Activated CD8-positive, alpha-beta memory T cell treated with anti-CD3 and anti-CD28 coated beads, Interleukin-2, amount 10 ng/mL, durations not matched to agents 7 days and 5 days (primary cell): ENCODE measurements at regions not wholly inside any gene's neighbourhood (a gene's known extent, or its start where the extent isn't known, plus 50 kb on each side); places are given as distances from the start of the nearest gene placed in this dataset.

ENCODE experiments used
- ATAC-seq: fragments of 150-1000 bp; cut with Tn5 transposase; one replicate; pipeline ENCODE4 v1.10.0; 2021; ENCODE audit warnings: moderate library complexity
- CTCF ChIA-PET: fragments of 350-600 bp; sonication (Branson Sonifier 250); formaldehyde crosslinking; loops from one replicate; lab custom pipeline; 2021; ENCODE audit warnings: antibody characterized with exemption; lab: Charles Lee
- DNase-seq: peaks from one replicate; pipeline ENCODE4 v3.0.0-alpha.2; 2020
- H3K27ac Mint-ChIP-seq: one replicate; pipeline ENCODE4 v1.8.0; 2021; ENCODE audit warnings: mild to moderate bottlenecking, mixed read lengths
- H3K27me3 Mint-ChIP-seq: one replicate; pipeline ENCODE4 v1.8.0; 2021; ENCODE audit warnings: mixed read lengths
- H3K36me3 Mint-ChIP-seq: one replicate; pipeline ENCODE4 v1.8.0; 2021; ENCODE audit warnings: mild to moderate bottlenecking, mixed read lengths
- H3K4me1 Mint-ChIP-seq: one replicate; pipeline ENCODE4 v1.8.0; 2021; ENCODE audit warnings: mixed read lengths
- H3K4me3 Mint-ChIP-seq: one replicate; pipeline ENCODE4 v1.8.0; 2021; ENCODE audit warnings: mild to moderate bottlenecking, moderate library complexity, mixed read lengths
- H3K9me3 Mint-ChIP-seq: one replicate; pipeline ENCODE4 v1.8.0; 2022; ENCODE audit warnings: low read depth, mixed read lengths

DNA sequence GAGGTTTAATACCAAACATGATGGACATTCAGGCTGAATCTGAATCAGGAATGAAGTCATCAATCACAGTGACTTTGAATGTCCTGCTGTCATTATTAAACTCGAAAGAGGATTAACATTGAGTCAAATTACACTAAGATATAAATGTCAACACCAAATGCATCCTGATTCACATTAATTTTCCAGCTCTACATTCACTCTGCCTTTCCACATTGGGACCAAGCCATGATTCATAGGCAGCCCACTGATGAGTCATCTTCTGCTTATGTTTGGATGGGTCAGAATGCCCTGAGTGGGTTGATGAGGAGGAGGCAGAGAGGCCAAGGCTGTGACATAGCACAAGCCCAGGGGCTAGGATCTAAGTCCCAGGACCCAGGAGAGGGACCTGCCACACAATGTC, 247.6 kb upstream of the RPS6KA3 start:
- peaks cover 5% of the 10 kb centered on the region for H3K9me3 Mint-ChIP-seq
- ATAC-seq (no peak), DNase-seq (no peak)
- H3K4me1 Mint-ChIP-seq, result peaks cover 36% of the 10 kb centered on the region
- no peak overlapping the region for H3K4me3 Mint-ChIP-seq
- H3K27ac Mint-ChIP-seq, result peak overlapping the region; percentile 96
- CTCF ChIA-PET, result no interaction called here
- peaks cover 15% of the 10 kb centered on the region for H3K27me3 Mint-ChIP-seq
- H3K36me3 Mint-ChIP-seq, result peaks cover 32% of the 10 kb centered on the region

DNA sequence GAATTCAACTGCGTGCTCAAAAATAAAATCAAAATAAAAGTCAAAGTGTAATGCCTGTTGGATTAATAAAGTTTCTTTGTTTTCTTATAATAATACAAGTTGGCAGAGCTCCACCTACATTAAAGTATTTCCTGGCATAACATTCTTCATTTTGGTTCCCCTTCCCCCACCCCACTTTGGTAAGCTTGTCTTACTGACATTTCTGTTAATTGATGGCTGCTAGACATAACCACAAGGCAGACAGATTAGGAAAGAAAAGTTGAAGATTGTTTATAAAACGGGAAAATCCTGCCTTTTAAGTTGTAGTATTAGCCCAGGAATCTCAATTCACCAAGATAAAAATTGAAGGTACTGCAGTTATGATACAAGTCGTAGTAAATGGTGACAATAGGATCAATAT, 246.5 kb upstream of the RPS6KA3 start:
- ATAC-seq, result no peak
- no peak for DNase-seq
- Mint-ChIP-seq H3K9me3 (peaks cover 5% of the 10 kb centered on the region), H3K27me3 (peaks cover 12% of the 10 kb centered on the region), H3K4me1 (peaks cover 30% of the 10 kb centered on the region), H3K4me3 (no peak overlapping the region), H3K27ac (no peak overlapping the region), H3K36me3 (peaks cover 28% of the 10 kb centered on the region)
- CTCF ChIA-PET, result no interaction called here

DNA sequence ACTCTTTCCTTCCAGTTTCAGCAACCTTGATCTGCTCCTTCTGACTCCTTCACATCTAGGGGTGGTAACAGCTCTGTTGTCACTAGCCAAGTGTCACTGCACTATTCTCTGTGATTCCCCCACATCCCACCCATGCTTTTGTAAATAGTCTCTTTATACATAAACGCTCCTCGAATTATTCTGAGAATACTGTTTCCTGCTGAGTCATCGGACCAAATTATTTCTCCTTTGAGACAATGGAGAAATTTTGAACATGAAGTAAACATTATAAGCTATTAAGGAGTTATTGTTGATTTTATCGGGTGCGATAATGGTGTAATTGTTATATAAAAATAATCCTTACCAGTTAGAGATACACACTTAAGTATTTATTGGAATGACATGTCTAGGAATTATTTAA, 245.1 kb upstream of the RPS6KA3 start:
- DNase-seq, result no peak
- Mint-ChIP-seq H3K4me3 (no peak overlapping the region), H3K36me3 (peaks cover 22% of the 10 kb centered on the region), H3K4me1 (peaks cover 27% of the 10 kb centered on the region), H3K27me3 (peaks cover 20% of the 10 kb centered on the region), H3K27ac (no peak overlapping the region), H3K9me3 (peaks cover 5% of the 10 kb centered on the region)
- no peak for ATAC-seq
- CTCF ChIA-PET, result interaction anchor here (0.8 kb wide), 1 partner anchor 9 kb away, joined by 4 read pairs; no protein-coding TSS in a partner anchor

DNA sequence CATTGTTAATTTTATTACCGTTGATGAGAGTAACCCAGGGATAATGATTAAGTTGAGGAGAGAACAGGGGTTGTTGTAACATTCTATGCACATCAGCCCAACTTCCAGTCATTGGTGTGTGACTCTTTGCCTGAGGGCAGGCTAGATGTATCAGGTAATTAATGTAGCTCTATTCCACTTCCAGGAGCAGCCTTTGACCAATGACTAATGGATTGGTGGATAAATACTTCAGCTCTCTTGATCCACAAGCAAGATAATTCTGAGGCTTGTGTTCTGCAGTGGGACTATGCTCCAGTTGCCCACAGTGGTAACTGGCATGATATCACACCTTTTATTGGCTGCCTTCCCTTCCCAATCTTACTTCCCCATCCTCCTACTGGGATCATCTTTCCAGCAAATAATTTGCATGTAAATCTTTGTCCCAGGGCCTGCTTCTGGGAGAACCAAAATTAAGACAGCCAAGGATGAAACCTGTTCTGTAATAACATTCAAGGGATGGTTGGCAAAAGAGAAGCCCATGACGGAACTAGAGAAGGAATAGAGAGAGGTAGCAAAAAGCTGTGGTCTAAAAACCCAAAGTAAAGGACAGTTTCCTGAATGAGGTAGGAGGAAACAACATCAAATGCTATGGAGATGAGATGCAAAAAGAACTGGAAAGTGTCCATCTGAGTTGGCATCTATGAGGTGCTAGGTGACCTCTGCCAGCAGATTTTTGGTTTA, 241.4 kb upstream of the RPS6KA3 start:
- ATAC-seq (no peak), DNase-seq (no peak)
- Mint-ChIP-seq H3K27ac (no peak overlapping the region), H3K9me3 (no peaks in the 10 kb centered on the region), H3K4me3 (no peak overlapping the region), H3K4me1 (peaks cover 7% of the 10 kb centered on the region), H3K27me3 (peaks cover 36% of the 10 kb centered on the region), H3K36me3 (peaks cover 7% of the 10 kb centered on the region)
- CTCF ChIA-PET, result interaction anchor here (0.8 to 1.1 kb wide), 2 partner anchors 19 to 255 kb away, joined by 3 read pairs; no protein-coding TSS in a partner anchor

DNA sequence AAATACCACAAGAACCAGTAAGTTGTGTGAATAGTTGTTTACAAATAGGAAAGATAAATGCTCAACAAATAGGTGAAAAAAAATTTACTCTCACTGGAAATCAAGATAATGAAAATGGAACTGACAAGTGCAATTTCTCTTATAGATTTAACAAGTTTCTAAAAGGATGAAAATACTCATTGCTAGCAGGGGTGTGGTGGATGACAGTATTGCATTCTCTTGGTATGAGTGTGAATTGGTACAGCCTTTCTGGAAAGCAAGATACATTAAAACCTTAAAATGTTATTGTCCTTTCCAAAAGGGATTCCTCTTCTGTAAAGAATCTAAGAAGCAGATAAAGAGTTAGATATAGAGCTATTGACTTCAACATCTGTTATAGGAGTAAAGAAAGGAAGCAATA, 240.0 kb upstream of the RPS6KA3 start:
- Mint-ChIP-seq H3K27me3 (peaks cover 47% of the 10 kb centered on the region), H3K4me3 (no peak overlapping the region), H3K27ac (no peak overlapping the region), H3K36me3 (peaks cover 10% of the 10 kb centered on the region), H3K9me3 (no peaks in the 10 kb centered on the region), H3K4me1 (peaks cover 7% of the 10 kb centered on the region)
- DNase-seq (no peak), ATAC-seq (no peak)
- CTCF ChIA-PET, result interaction anchor here (1.1 kb wide), 1 partner anchor 254 kb away, joined by 3 read pairs; no protein-coding TSS in a partner anchor

DNA sequence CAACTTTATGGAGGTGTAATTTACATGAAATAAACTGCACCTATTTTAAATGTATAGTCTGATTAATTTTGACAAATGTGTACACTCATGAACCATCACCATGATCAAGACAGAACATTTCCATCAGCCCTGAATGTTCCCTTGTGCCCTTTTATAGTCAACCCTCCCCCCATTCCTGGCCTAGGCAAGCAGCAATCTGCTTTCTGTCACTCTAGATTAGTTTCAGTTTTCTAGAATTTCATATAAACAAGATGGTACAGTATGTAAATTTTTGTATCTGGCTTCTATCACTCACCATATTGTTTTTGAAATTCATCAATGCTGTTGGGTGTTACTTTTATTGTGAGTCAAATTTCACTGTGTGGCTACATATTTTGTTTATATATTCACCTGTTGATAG, 234.2 kb upstream of the RPS6KA3 start:
- peaks cover 61% of the 10 kb centered on the region for H3K27me3 Mint-ChIP-seq
- no peak for ATAC-seq
- DNase-seq, result no peak
- peaks cover 21% of the 10 kb centered on the region for H3K4me1 Mint-ChIP-seq
- H3K36me3 Mint-ChIP-seq, result peaks cover 4% of the 10 kb centered on the region
- CTCF ChIA-PET, result no interaction called here
- no peaks in the 10 kb centered on the region for H3K9me3 Mint-ChIP-seq
- H3K27ac Mint-ChIP-seq, result no peak overlapping the region
- no peak overlapping the region for H3K4me3 Mint-ChIP-seq

DNA sequence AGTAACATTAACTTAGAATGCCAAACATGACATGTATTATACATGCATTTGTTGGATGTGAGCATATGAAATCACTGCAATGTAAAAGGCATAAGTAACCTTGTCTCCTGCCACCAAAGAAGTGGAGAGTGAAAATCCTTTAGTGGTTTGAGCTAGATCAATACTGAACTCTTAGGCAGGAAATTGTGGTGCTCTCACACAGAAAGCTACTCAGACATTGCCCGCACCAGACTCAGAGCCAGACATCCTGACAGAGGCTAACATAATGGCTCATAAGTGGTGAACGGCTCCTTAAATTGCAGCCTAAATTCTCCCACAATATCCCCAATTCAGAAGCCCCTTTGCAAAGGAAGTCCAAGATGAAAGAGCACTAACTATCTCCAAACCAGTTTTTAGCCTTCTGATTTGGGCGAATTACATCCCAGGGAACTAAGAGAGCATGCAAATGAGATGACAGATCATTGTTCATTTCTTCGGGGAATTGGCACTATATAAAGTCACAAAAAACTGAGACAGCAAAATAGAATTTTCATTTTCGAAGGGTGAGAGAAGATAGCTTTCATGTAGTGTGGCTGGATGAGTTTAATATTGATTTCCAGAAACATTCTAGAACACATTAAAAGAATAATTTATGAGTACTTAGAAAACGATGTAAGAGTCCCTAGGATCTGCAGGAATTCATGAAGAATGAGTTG, 233.6 kb upstream of the RPS6KA3 start:
- Mint-ChIP-seq H3K9me3 (no peaks in the 10 kb centered on the region), H3K36me3 (peaks cover 4% of the 10 kb centered on the region), H3K27ac (no peak overlapping the region), H3K4me3 (peak overlapping the region; percentile 3), H3K4me1 (peaks cover 21% of the 10 kb centered on the region), H3K27me3 (peaks cover 64% of the 10 kb centered on the region)
- CTCF ChIA-PET, result no interaction called here
- DNase-seq (peak; percentile 62), ATAC-seq (peak; percentile 91)

DNA sequence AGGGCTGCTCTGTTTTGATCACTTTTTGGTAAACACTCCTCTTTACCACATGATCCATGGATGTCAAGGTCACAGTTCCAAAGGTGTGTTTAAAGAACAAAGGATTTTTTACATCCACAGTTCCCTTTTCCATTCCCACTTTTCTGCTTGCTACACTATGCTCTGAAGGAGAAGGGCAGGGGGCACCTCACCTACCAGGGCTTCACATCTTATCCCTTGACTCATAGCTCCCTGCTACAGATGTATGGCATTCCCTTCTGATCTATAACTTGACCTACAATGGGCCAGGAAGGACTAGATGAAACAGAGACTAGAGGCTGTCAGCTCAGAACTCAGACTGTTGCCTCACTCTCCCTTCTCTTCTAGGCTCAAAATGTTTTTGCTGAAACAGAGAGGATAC, 233.1 kb upstream of the RPS6KA3 start:
- Mint-ChIP-seq H3K4me3 (no peak overlapping the region), H3K9me3 (no peaks in the 10 kb centered on the region), H3K27ac (no peak overlapping the region), H3K4me1 (peaks cover 21% of the 10 kb centered on the region), H3K27me3 (peaks cover 66% of the 10 kb centered on the region), H3K36me3 (peaks cover 4% of the 10 kb centered on the region)
- no peak for DNase-seq
- CTCF ChIA-PET, result no interaction called here
- peak; percentile 30 for ATAC-seq

DNA sequence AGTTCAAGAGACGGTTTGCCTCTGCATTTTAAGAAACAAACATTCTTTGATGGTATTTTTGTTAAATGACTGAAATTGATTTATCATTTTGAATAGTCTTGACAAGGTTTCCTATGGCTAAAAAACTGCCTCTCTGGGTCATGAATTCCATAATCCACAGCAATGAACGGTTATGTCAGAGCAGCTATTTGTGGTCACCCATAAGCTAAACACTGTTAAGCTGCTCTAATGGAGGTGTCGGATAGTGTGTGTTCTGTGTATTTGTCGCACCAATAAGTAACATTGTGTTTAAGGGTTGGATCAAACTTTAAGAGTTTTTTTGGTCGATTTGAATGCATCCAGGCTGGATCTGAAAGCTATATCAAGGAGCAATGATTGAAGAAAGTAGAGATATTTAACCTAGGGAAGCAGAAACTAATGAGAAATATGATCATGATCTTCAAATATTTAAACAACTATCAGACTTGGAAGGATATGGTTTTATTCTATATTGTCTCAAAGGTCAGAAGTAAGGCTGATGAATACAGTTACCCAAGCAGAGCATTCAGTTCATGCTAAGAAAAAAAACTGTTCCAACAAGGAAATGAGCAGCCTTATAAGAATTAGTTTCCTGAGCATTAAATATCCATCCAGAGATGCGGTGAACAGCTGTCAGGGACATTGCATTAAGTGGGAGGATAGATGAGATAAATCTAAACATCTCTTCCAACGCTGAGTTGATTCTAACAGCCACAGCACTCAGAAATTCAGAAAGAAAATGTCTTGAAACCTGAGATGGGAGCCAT, 232.3 kb upstream of the RPS6KA3 start:
- peak overlapping the region; percentile 36 for H3K27ac Mint-ChIP-seq

DNA sequence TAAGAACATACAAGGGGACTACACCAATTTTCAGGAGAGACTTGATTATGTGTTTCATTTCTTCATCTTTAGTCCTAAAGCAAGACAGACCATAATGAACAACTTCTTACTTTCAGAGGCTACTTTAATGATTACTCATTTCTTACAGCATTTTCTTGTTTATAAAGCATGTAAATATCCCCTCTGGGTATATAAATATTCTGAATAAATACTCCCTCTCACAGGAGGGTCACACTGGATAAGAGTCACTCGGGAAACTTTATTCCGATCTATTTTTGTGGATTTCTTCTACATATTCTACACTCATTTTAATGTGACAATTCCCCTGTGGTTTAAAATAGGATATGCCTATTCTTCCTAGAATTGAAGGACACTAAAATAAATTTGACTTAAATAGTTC, 228.9 kb upstream of the RPS6KA3 start:
- Mint-ChIP-seq H3K4me3 (no peak overlapping the region), H3K27me3 (peaks cover 44% of the 10 kb centered on the region), H3K9me3 (no peaks in the 10 kb centered on the region), H3K4me1 (peaks cover 14% of the 10 kb centered on the region), H3K36me3 (no peaks in the 10 kb centered on the region), H3K27ac (no peak overlapping the region)
- DNase-seq (no peak), ATAC-seq (no peak)
- CTCF ChIA-PET, result no interaction called here

More for the DNA sequence above, 232.3 kb upstream of the RPS6KA3 start:
- no peak overlapping the region for H3K4me3 Mint-ChIP-seq
- H3K36me3 Mint-ChIP-seq, result peaks cover 4% of the 10 kb centered on the region
- ATAC-seq (no peak), DNase-seq (no peak)
- no peaks in the 10 kb centered on the region for H3K9me3 Mint-ChIP-seq
- H3K27me3 Mint-ChIP-seq, result peaks cover 64% of the 10 kb centered on the region
- CTCF ChIA-PET, result no interaction called here
- peaks cover 21% of the 10 kb centered on the region for H3K4me1 Mint-ChIP-seq

DNA sequence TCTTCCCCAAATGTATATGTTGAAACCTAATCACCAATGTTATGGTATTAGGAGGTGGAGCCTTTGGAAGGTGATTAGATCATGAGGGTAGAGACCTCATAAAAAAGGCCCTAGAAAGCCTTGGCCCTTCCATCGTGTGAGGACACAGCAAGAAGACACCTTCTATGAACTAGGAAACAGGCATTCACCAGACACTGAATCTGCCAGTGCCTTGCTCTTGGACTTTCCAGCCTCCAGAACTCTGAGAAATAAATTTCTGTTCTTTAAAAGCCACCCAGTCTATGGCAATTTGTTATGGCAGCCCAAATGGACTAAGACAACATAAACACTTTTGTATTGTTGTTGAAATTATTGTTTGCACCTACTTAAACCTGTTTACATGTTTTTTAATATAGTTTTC, 221.8 kb upstream of the RPS6KA3 start:
- H3K27me3 Mint-ChIP-seq, result peaks cover 3% of the 10 kb centered on the region
- ATAC-seq, result no peak
- H3K36me3 Mint-ChIP-seq, result no peaks in the 10 kb centered on the region
- no peaks in the 10 kb centered on the region for H3K4me1 Mint-ChIP-seq
- CTCF ChIA-PET, result no interaction called here
- H3K27ac Mint-ChIP-seq, result no peak overlapping the region
- no peak for DNase-seq
- H3K4me3 Mint-ChIP-seq, result no peak overlapping the region
- no peaks in the 10 kb centered on the region for H3K9me3 Mint-ChIP-seq

DNA sequence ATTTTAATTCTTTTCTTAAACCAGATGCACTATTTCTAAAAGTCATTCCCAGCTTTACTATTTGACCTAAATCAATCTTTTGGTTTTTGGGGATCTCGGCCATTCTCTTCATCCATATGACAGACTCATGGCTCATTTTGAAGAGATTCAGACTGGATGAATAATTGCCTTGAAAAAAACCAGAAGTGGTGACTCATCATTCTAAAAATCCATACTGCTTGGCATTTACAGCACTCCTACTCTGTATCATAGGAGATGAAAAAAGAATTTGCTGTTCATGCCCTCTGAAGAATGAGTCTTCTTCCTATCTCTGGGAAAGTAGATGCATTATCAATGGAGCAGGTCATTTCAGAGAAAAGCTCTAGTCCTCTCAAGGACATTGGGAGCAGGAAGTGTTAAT, 220.5 kb upstream of the RPS6KA3 start:
- ATAC-seq, result no peak

DNA sequence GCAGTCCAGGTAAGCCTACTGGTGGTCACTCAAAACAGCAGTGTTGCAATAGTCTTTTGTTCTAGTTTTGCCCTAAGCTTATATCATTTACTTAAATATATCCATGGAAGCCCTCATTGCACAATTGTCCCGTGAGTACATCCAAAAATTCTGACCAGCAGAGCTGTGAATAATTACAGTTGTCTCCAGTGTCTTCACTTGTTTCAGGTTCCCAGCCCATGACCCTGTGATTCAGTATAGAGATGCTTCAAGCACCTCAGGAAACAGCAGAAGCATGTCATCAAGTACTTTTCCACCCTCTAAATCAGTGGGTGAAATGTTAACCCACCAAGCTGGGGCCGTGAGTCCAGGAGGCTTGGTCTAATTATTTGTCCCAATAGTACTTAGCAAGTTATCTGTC, 214.9 kb upstream of the RPS6KA3 start:
- Mint-ChIP-seq H3K27ac (no peak overlapping the region), H3K36me3 (peaks cover 1% of the 10 kb centered on the region), H3K9me3 (no peaks in the 10 kb centered on the region), H3K27me3 (peaks cover 6% of the 10 kb centered on the region), H3K4me1 (no peaks in the 10 kb centered on the region), H3K4me3 (no peak overlapping the region)
- DNase-seq (no peak), ATAC-seq (no peak)
- CTCF ChIA-PET, result no interaction called here

More for the DNA sequence above, 220.5 kb upstream of the RPS6KA3 start:
- Mint-ChIP-seq H3K36me3 (no peaks in the 10 kb centered on the region), H3K27ac (no peak overlapping the region), H3K9me3 (no peaks in the 10 kb centered on the region), H3K4me1 (no peaks in the 10 kb centered on the region), H3K4me3 (no peak overlapping the region), H3K27me3 (peaks cover 3% of the 10 kb centered on the region)
- no peak for DNase-seq
- CTCF ChIA-PET, result interaction anchor here (1.1 kb wide), 1 partner anchor 15 kb away, joined by 3 read pairs; no protein-coding TSS in a partner anchor
